IMR-90 (cell line): ENCODE measurements at regions not wholly inside any gene's neighbourhood (a gene's known extent, or its start where the extent isn't known, plus 50 kb on each side); places are given as distances from the start of the nearest gene placed in this dataset.

Source experiments
- ATAC-seq: fragments of 200-7000 bp; cut with Tn5 transposase; 2 replicates; pipeline ENCODE4 v1.9.1; 2020; ENCODE audit warnings: low read depth, mild to moderate bottlenecking, moderate library complexity
- BruUV-seq: library from RNA; stranded (reverse); fragments of 400-500 nt; replicated peaks from 2 replicates; lab custom pipeline; 2021; lab: Mats Ljungman, UMichigan
- CTCF ChIA-PET: fragments of 300-600 bp; formaldehyde crosslinking; extraction: SDS; loops from one replicate; lab custom pipeline; 2021; ENCODE audit warnings: antibody characterized with exemption; lab: Yijun Ruan, JAX
- POLR2A ChIA-PET: fragments of 300-600 bp; sonication (Branson Sonifier 250); formaldehyde crosslinking; loops from one replicate; lab custom pipeline; 2022; ENCODE audit warnings: antibody characterized with exemption; ENCODE audit not compliant: unreplicated experiment; lab: Charles Lee
- DNase-seq: peaks from one replicate; pipeline ENCODE4 v3.0.0; 2013
- H2AFZ ChIP-seq: replicated peaks from 2 replicates; pipeline ENCODE3; 2013; ENCODE audit warnings: low read length, mild to moderate bottlenecking; ENCODE audit not compliant: poor library complexity
- H2AK5ac ChIP-seq: 2 replicates; pipeline ENCODE4 v1.6.1; 2013; ENCODE audit warnings: low read depth, low read length, inconsistent platforms
- H2AK9ac ChIP-seq: replicated peaks from 2 replicates; pipeline ENCODE3; 2013; ENCODE audit warnings: mild to moderate bottlenecking, low read depth, low read length, moderate library complexity; ENCODE audit not compliant: poor library complexity
- H2BK120ac ChIP-seq: 2 replicates; pipeline ENCODE4 v1.6.1; 2013; ENCODE audit warnings: low read depth, low read length, inconsistent platforms
- H2BK15ac ChIP-seq: 3 replicates; pipeline ENCODE4 v1.6.1; 2013; ENCODE audit warnings: low read depth, low read length, inconsistent platforms
- H2BK20ac ChIP-seq: 2 replicates; pipeline ENCODE4 v1.6.1; 2013; ENCODE audit warnings: low read depth, mild to moderate bottlenecking, inconsistent platforms, low read length, moderate library complexity
- H2BK5ac ChIP-seq: 2 replicates; pipeline ENCODE4 v1.6.1; 2013; ENCODE audit warnings: mild to moderate bottlenecking, low read depth, low read length, inconsistent platforms; ENCODE audit not compliant: poor library complexity, severe bottlenecking
- H3K14ac ChIP-seq: replicated peaks from 2 replicates; pipeline ENCODE4 v1.6.1; 2013; ENCODE audit warnings: low read depth, low read length, inconsistent platforms
- H3K18ac ChIP-seq: 2 replicates; pipeline ENCODE4 v1.6.1; 2013; ENCODE audit warnings: low read depth, low read length, control low read depth
- H3K23ac ChIP-seq: 2 replicates; pipeline ENCODE4 v1.6.1; 2013; ENCODE audit warnings: low read depth, low read length, inconsistent platforms
- H3K27ac ChIP-seq: 2 replicates; pipeline ENCODE4 v1.5.1; 2013; ENCODE audit warnings: mild to moderate bottlenecking, control low read depth, low read length; ENCODE audit not compliant: insufficient read depth
- H3K27me3 ChIP-seq: 2 replicates; pipeline ENCODE4 v1.6.1; 2013; ENCODE audit warnings: low read length; ENCODE audit not compliant: control insufficient read depth, insufficient read depth
- H3K36me3 ChIP-seq: 2 replicates; pipeline ENCODE4 v1.6.1; 2013; ENCODE audit warnings: low read length, mixed read lengths; ENCODE audit not compliant: control insufficient read depth, insufficient read depth
- H3K4ac ChIP-seq: 2 replicates; pipeline ENCODE4 v1.6.1; 2013; ENCODE audit warnings: low read depth, low read length, inconsistent platforms
- H3K4me1 ChIP-seq: 2 replicates; pipeline ENCODE4 v1.6.1; 2013; ENCODE audit warnings: low read length, mixed read lengths; ENCODE audit not compliant: control insufficient read depth, insufficient read depth
- H3K4me2 ChIP-seq: 2 replicates; pipeline ENCODE4 v1.6.1; 2013; ENCODE audit warnings: low read depth, mild to moderate bottlenecking, control low read depth, low read length, moderate library complexity
- H3K4me3 ChIP-seq: 2 replicates; pipeline ENCODE4 v1.5.1; 2013; ENCODE audit warnings: low read depth, mild to moderate bottlenecking, control low read depth, low read length, moderate library complexity; ENCODE audit not compliant: insufficient read depth
- H3K56ac ChIP-seq: 2 replicates; pipeline ENCODE4 v1.6.1; 2013; ENCODE audit warnings: low read length, inconsistent platforms; ENCODE audit not compliant: insufficient read depth; ENCODE audit errors: extremely low read depth
- H3K79me1 ChIP-seq, 2 experiments: 2 replicates each; pipeline ENCODE4 v1.6.1; 2013; ENCODE audit warnings: low read length in 2 of 2, inconsistent platforms in 1 of 2, low read depth in 1 of 2
- H3K9ac ChIP-seq: 2 replicates; pipeline ENCODE4 v1.6.1; 2013; ENCODE audit warnings: low read depth, low read length, control low read depth
- H3K9me1 ChIP-seq: 2 replicates; pipeline ENCODE4 v1.6.1; 2013; ENCODE audit warnings: low read length, inconsistent platforms; ENCODE audit not compliant: insufficient read depth
- H3K9me3 ChIP-seq: 2 replicates; pipeline ENCODE4 v1.6.1; 2013; ENCODE audit warnings: low read length; ENCODE audit not compliant: control insufficient read depth, insufficient read depth
- H4K20me1 ChIP-seq: 2 replicates; pipeline ENCODE4 v1.6.1; 2013; ENCODE audit warnings: low read length, inconsistent platforms; ENCODE audit not compliant: insufficient read depth
- H4K5ac ChIP-seq: 2 replicates; pipeline ENCODE4 v1.6.1; 2013; ENCODE audit warnings: mild to moderate bottlenecking, low read depth, low read length, control low read depth
- H4K8ac ChIP-seq, 2 experiments: 2 replicates each; pipeline ENCODE4 v1.6.1; 2013; ENCODE audit warnings: low read depth in 2 of 2, low read length in 2 of 2, control low read depth in 1 of 2, inconsistent platforms in 1 of 2
- H4K91ac ChIP-seq: 2 replicates; pipeline ENCODE4 v1.6.1; 2013; ENCODE audit warnings: low read depth, low read length, inconsistent platforms; ENCODE audit not compliant: insufficient read depth
- MXI1 ChIP-seq: IDR thresholded peaks from 2 replicates; pipeline ENCODE4 v1.6.1; 2012; ENCODE audit warnings: low read depth, mild to moderate bottlenecking, low read length, moderate library complexity, borderline replicate concordance
- WGBS, 2 experiments: methylation state at CpG; one replicate each; pipeline versions ENCODE4 v1.1.5 to v1.1.7; 2013; ENCODE audit warnings: missing lambda C conversion rate in 2 of 2; ENCODE audit not compliant: insufficient read length in 1 of 2; ENCODE audit errors: extremely low coverage in 2 of 2; 5-methylcytosine and 5-hydroxymethylcytosine counted together
- dilution Hi-C: fragments of 300-500 bp; cut with HindIII; formaldehyde crosslinking; loops from one replicate; pipeline ENCODE4 v1.14.3; 2018; ENCODE audit warnings: low sequenced_read_pairs; ENCODE audit not compliant: unreplicated experiment
- in situ Hi-C: fragments of 300-500 bp; cut with MboI; formaldehyde crosslinking; loops from 3 replicates; pipeline ENCODE4 v1.14.3; 2019; ENCODE audit warnings: low sequenced_read_pairs, inconsistent platforms, mixed read lengths
- intact Hi-C: fragments of 100-400 bp; cut with micrococcal nuclease; formaldehyde crosslinking; loops from 2 replicates; pipeline ENCODE4 v1.10.0; 2022

DNA sequence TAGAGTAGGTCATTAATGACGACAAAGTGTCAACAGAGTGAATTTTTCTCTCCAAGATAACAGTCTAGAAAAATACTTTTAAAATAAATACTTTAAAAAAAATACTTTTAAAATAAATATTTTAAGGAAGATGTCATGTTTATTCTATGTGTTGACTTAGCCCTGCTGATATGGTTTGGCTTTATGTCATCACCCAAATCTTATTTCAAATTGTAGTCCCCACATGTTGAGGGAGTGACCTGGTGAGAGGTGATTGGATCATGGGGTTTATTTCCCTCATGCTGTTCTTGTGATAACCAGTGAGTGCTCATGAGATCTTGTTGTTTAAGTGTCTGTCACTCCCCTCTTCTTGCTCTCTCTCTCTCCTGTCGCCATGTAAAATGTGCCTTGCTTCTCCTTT lies 754.9 kb upstream of the SLIT2 start:
- dilution Hi-C loops (no loop called here), intact Hi-C loops (loop anchor here (10.0 kb wide), 1 partner anchor 758 kb away; the partner anchor contains the start of gene SLIT2), in situ Hi-C loops (no loop called here)
- Histone ChIP-seq H3K4me1 (peaks cover 8% of the 10 kb centered on the region), H3K56ac (no peak overlapping the region), H3K79me1 (no peaks in the 10 kb centered on the region), H3K4ac (0 out of 2 replicates have a peak overlapping the region, but pooled peaks have one; percentile 19), H3K4me2 (no peak overlapping the region), H4K20me1 (no peaks in the 10 kb centered on the region), H3K36me3 (no peaks in the 10 kb centered on the region), H2AFZ (no peak overlapping the region), H3K9ac (no peak overlapping the region), H2BK15ac (peak overlapping the region; percentile 60; the same call in 1 of the 3 replicates), H2BK20ac (0 out of 2 replicates have a peak overlapping the region, but pooled peaks have one; percentile 24), H3K27me3 (no peaks in the 10 kb centered on the region), H3K9me1 (no peaks in the 10 kb centered on the region), H3K9me3 (no peaks in the 10 kb centered on the region), H2BK5ac (peak overlapping the region; percentile 62), H2BK120ac (peak overlapping the region; percentile 32; the same call in 1 of the 2 replicates), H4K91ac (no peak overlapping the region; the same call in 1 of the 2 replicates), H3K23ac (no peak overlapping the region), H3K14ac (no peak overlapping the region), H3K27ac (peak overlapping the region; percentile 61; the same call in 1 of the 2 replicates), H2AK9ac (no peak overlapping the region), H4K5ac (no peak overlapping the region; the same call in 1 of the 2 replicates), H4K8ac (no peak overlapping the region; a peak in 1 of 4 replicates), H3K18ac (peak overlapping the region; percentile 82; the same call in 1 of the 2 replicates), H3K4me3 (no peak overlapping the region), H2AK5ac (no peak overlapping the region)
- TF ChIP-seq MXI1: no peak
- ChIA-PET POLR2A (no interaction called here), CTCF (no interaction called here)
- WGBS, 2 experiments: no CpG with 5 or more reads among the region's 2 CpGs
- ATAC-seq (peak; percentile 81), DNase-seq (peak; percentile 63)
- no TSS peak for BruUV-seq
